ENCODE measurements at regions not wholly inside any gene's neighbourhood (a gene's known extent, or its start where the extent isn't known, plus 50 kb on each side); places are given as distances from the start of the nearest gene placed in this dataset.
"Not testable (repeated sequence)": the region's sequence is repeated elsewhere in the genome, so short reads cannot be mapped to it uniquely, and the experiment has no call there.

DNA sequence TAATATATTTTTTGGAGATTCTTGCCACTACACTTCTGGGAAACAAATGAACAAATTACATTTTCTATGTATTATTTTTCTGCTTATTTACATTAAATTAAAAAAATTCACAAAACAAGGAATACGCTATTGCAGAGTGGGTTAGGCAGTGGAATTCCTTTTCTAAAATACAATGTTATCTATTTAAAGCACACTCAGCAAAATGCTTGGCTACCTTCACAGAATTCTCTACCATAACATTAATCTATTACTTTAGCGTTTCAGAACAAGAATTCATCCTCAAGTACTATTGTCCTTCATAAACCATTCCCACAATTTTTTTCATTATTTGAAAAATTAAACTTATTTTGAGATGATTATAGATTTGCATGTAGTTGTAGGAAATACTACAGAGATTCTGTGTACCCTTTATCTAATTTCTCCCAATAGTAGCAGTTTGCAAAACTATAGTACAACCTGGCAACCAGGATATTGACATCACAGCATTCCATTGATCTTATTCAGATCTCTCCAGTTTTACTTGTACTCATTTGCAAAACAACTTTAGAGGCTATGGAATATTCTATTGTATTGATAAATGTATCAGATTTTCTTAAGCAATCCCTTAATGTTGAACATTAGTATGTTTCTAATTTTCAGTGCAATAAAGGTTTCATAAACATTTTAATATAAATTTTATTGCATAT, 120.9 kb downstream of the DLEU7 start:
- DNase-seq (ENCODE audit: low read depth in 2 of 3, low spot score in 2 of 3), result no peak

DNA sequence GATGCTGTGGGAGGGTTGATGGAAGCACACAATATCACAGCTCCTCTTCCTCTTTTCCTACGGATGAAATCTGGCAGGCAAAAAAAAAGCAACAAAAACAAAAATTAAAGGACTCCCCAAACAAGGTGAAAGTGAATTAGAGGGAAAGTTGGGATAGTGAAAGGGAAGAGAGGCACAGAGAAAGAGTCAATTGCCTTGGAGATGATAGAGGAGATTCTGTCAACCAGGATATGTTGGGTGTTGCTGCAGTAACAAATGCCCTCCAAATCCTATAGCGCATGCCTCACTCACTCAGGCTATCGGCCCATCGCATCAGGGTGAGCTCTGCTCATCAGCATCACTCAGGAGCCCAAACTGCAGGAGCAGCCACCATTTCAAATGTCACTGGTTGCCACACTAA, 119.1 kb downstream of the DLEU7 start:
- no peak for DNase-seq (ENCODE audit: low read depth in 2 of 3, low spot score in 2 of 3)

DNA sequence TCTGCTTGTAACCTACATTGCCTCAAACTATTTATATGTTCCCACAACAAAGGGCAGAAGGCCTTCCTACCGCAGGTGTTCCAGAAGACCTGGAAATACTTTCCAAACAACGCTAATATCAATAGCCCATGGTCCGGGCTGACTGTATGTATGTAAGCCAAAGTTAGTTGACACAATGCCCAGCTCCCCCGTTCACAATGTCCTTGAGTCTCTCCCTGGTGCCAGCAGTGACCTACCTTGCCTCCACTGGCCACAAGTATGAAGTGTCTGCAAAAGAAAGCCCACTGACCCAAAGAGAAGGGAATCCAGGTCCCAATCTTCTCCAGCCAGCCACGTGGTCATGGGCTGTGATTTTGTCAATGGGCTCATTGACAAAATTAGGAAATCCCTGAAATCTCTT, 118.6 kb downstream of the DLEU7 start:
- no peak for DNase-seq (ENCODE audit: low read depth in 2 of 3, low spot score in 2 of 3)

DNA sequence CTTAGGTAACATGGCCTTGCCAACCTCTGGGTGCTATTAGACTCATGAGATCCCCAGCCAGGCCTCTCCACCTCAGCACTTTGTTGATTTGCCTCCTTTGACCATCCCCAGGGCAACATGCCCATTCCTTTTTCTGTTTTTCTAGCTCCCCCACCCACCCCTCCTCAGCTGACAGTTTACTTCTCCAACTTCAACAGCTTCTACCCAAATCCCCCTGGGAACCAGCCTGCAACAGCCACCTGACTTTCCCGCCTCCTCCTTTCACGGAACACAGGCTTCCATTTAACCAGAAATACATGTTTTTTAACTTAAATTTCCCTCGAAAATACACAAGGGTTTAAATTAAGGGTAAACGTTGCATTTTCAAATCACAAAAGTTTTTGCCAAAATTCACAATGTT, 117.3 kb downstream of the DLEU7 start:
- DNase-seq (ENCODE audit: low read depth in 2 of 3, low spot score in 2 of 3), result no peak

DNA sequence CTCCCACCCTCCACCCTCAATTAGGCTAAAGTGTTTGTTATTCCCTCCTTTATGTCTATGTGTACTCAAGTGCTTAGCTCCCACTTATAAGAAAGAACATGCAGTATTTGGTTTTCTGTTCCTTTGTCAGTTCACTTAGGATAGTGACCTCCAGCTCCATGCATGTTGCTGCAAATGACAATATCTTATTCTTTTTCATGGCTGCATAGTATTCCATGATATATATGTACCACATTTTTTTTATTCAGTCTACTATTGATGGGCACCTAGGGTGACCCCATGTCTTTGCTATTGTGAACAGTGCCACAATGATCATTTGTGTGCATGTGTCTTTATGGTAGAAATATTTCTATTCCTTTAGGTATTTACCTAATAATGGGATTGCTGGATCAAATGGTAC, 114.3 kb downstream of the DLEU7 start:
- no peak for DNase-seq (ENCODE audit: low read depth in 2 of 3, low spot score in 2 of 3)

DNA sequence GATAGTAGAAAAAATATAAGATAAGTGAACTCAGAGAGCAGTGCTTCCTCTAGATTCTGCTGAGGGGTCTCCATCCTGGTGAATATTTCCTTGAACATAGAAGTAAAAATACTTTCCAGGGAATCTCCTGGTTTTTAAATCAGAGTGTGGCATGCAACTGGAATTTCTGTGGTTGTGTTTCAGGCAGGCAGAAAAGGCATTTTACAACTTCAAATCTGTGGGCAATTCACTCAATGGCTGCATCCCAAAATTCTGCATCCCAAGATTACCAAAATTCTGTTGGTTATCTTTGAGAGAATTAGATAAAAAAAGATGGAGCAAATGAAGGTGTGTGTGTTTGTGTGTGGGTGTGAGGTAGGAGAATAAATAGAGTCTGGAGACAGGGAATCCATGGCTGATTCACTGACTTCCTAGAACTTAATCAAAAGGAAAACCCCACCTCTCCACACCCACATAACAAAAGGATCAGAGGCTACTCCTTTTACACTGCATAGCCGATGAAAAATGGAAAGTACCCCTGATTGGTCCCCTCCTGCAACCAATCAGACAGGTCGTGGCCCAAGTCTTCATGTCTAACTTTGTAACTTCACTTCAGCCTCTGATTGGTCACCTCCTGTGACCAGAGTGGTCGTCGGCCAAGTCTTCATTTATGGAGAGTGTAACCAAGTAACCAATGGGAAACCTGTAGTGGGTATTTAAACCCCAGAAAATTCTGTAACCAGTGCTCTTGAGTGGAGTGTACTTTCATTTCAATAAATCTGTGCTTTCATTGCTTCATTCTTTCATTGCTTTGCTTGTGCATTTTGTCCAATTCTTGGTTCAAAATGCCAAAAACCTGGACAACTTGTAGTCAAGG, 112.8 kb downstream of the DLEU7 start:
- DNase-seq (ENCODE audit: low read depth in 2 of 3, low spot score in 2 of 3), result no peak

DNA sequence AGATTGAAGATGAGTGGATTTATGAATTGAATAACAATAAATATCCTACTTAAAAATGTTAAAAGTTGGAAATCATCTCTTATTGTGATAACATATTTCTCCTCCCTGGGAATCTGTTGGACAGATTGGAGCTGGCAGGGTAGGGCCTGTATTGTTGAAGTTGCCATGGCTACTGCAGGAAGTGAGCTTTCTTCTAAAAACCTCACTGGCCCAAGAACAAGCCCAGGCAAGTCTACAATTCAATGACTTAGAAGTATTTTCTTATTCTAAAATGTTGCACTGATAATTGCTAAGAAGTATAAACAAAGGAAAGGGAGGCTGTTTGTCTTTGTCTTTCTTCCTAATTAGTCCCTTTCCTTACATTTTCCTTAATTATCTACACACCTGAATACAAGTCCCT, 112.1 kb downstream of the DLEU7 start:
- no peak for DNase-seq (ENCODE audit: low read depth in 2 of 3, low spot score in 2 of 3)

DNA sequence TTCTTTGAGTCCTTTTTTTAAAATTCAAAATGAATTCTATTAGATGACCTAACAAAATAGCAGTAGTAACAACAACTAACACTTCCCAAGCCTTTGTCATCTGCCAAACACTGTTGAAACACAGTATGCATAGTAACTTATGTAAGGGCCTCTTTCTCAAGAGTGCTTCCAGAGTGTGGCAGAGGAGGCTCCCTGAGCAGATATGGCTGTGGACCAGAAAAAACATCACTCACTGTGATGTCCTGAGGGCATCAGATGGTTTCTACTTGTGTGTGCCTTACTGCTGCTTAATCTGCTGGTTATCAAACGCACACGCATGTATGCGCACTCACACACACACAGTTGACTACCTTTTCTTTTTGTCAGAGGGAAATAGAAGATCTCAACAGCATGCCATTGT, 110.8 kb downstream of the DLEU7 start:
- no peak for DNase-seq (ENCODE audit: low read depth in 2 of 3, low spot score in 2 of 3)

DNA sequence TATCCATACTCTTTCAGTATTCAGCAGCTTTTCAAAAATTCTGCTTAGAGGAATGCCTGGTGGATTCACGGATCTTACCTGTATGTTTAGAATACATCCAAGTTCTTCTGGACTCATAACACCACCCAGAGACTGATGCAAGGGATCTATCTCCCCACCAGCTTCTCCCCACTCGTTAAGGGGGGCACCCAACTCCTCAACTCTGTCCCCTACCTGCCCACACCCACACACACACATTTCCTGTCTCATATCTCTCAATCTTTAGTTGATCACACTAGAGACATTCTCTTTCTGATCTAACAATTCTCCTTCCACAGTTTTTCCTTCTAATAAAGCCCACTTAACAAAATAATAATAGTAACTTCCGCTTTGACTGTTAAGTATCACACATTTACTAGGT, 110.1 kb downstream of the DLEU7 start:
- no peak for DNase-seq (ENCODE audit: low read depth in 2 of 3, low spot score in 2 of 3)

DNA sequence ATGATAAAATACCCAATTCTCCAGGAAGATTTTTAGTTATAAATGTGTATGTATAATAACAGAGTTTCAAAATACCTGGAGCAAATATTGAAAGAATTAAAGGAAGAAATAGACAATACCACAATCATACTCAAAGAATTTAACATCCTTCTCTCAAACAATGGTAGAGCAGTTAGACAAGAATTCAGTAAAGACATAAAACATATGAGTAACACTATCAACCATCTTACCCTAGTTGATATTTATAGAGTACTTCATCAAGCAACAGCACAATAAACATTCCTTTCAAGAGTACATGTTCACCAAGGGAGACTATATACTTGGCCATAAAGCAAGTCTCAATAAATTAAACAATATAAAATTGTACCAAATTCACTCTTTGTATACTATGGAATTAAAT, 108.4 kb downstream of the DLEU7 start:
- no peak for DNase-seq (ENCODE audit: low read depth in 2 of 3, low spot score in 2 of 3)

DNA sequence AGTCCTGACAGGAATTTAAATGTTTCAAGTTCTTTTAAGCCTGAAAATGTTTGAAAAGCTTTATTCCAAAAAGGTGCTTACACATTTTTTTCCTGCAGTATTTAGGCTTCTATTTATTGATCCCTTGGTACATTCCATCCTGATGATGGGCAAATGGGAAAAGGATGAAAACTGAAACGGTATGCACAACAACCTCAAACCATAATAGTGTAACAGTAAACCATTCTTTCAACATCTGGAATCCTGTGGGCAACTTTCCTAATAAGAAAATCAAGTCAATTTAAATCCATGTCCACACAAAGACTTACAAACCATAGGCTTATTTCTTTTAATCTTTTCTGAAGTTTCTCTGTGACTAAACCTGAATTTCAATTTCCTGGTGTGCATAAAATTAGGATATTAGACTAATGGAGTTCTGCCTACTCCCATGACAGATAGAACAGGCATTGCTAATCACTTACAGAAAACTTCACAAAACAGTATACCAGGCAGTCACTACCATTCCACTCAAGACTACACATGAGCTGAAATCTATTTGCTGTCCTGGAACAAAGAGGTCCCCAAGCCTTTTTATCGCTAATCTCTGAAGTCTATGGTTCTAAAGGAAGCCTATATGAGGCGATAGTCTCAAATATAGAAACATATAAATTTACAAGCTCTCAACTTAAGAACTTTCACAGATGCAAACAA, 103.3 kb downstream of the DLEU7 start:
- no peak for DNase-seq (ENCODE audit: low read depth in 2 of 3, low spot score in 2 of 3)

DNA sequence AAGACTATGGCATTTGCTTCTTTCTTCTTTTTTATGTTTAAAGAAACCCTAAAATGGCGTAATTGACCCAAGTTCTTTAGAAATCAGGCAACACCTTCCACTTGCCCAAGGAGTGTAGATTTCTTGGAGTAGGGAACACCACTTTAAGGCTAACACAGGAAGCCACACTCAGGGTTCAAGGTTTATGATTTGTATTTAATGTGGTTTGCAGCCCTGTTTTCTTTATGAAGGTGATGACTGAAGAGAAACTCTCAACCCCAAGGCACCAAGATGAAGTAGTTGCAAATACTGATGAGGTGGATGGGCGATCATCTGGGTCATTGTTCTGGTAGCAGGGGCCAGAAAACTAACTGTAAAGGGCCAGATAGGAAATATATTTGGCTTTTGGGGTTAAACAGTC, 101.1 kb downstream of the DLEU7 start:
- no peak for DNase-seq (ENCODE audit: low read depth in 2 of 3, low spot score in 2 of 3)

DNA sequence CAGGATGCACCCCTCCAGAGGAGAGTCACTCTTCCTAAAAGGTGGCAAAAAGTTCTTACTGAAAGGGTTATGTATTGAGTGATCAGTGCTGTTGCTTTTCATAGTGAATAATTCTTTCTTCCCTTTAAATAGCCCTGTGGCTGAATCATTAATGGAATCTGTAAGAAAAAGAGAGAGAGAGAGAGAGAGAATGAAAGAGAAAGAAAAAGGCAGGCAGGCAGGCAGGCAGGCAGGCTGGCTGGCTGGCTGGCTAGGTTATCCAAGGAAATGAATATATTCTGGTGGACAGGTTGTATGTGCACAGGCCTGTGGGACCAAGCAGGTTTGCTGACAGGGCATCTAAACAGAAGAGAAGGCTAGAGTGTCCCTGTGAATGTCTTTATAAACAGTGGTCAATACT, 100.5 kb downstream of the DLEU7 start:
- no peak for DNase-seq (ENCODE audit: low read depth in 2 of 3, low spot score in 2 of 3)

DNA sequence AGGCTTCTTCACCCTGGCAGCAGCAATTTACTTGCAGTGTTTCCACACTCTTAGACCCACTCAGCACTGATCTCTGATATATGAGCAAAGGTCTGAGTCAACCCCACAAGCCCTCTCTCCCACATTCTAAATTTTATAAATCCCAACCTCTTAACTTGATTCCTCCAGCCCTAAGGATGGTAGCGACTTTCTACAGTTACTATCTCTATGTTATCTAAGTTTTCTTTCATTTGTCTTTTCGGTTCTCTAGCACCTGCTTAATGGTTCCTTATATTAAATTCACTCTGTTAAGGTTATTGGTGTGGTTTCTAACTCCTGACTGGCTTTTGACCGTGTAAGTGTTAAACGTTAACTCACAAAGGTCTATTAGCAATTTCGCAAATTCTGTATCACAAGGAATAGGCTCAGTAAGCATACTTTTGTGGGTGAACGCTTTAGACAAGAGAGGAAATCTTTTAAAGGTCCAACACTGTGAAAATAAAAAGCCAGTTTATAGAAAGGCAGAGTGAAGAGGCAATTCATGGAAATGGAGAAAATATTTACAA, 99.3 kb downstream of the DLEU7 start:
- no peak for DNase-seq (ENCODE audit: low read depth in 2 of 3, low spot score in 2 of 3)

DNA sequence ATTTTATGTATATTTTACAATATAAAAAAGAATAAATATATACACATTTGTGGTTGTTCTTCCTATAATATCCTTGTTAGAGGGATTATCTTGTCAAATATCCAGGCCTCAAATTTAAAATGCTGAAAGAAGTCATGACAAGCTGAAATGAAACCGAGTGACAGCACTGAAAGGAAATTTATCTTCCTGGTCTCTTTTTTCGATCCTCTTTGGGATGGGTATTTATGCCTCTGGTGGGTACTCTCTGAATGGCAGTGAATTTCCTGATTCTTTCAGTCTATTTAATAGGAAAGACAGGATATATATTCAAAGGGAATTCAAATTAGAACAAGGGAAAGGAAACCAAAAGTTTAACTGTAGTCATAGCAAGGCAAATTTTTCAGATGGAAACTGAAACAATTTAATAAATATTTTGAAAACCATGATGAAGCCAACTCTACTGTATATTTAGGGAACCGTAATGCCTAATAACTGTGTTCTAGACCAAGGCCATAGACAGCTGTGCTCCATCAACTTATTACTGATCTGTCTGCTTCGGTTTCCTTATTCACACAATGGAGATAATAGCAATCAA, 97.9 kb downstream of the DLEU7 start:
- no peak for DNase-seq (ENCODE audit: low read depth in 2 of 3, low spot score in 2 of 3)

DNA sequence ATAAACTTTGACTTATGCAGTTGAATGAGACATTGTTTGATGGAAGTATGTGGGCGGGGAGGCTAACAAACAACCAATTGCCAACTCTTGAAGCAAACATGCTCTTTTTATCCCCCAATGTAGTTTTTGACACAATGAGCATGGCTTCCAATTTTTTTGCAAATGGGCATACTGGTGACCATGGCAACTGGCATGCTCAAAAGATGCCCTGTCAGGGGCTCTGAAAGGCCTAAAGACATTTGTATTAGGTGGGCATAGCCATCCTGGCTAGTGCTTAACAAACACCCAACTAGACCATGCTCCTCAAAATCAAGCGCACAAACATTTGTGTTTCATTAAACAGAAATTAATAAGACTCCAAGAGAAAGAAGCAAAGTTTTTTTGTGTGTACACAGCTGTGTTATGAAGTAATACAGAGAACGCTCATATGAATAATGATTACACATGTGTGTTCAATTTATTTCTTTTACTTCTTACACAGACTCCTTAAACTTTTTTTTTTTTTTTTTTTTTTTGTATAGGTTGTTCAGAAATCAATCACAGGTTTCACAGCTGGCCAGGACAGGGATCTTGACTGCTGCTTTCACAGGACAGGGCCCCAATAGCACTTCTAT, 95.6 kb downstream of the DLEU7 start:
- DNase-seq (ENCODE audit: low read depth in 2 of 3, low spot score in 2 of 3), result no peak

DNA sequence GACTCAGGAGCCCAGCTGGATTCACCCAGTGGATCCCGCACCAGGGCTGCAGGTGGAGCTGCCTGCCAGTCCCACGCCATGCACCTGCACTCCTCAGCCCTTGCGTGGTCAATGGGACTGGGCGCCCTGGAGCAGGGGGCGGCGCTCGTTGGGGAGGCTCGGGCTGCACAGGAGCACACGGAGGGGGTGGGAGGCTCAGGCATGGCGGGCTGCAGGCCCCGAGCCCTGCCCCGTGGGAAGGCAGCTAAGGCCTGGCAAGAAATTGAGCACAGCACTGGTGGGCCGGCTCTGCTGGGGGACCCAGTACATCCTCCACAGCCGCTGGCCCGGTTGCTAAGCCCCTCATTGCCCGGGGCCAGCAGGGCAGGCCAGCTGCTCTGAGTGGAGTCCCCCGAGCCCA, 90.3 kb downstream of the DLEU7 start:
- not testable (repeated sequence) for DNase-seq (ENCODE audit: low read depth in 2 of 3, low spot score in 2 of 3)

DNA sequence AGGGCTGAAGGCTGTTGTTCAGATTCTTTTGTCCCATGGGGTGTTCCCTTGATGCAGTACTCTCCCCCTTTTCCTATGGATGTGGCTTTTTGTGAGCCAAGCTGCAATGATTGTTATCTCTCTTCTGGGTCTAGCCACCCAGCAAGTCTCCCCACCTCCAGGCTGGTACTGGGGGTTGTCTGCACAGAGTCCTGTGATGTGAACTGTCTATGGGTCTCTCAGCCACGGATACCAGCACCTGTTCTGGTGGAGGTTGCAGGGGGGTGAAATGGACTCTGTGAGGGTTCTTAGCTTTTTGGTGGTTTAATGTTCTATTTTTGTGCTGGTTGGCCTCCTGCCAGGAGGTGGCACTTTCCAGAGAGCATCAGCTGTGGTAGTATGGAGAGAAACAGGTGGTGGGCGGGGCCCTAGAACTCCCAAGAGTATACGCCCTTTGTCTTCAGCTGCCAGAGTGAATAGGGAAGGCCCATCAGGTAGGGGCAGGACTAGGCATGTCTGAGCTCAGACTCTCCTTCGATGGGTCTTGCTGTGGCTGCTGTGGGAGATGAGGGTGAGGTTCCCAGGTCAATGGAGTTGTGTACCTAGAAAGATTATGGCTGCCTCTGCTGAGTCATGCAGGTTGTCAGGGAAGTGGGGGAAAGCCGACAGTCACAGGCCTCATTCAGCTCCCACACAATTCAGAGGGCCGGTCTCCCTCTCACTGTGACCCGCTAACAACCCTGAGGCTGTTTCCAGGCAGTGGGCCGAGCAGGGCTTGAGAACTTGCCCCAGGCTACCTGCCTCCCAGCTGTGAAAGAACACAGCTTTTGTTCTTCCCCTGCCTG, 87.4 kb downstream of the DLEU7 start:
- DNase-seq (ENCODE audit: low read depth in 2 of 3, low spot score in 2 of 3), result not testable (repeated sequence)

DNA sequence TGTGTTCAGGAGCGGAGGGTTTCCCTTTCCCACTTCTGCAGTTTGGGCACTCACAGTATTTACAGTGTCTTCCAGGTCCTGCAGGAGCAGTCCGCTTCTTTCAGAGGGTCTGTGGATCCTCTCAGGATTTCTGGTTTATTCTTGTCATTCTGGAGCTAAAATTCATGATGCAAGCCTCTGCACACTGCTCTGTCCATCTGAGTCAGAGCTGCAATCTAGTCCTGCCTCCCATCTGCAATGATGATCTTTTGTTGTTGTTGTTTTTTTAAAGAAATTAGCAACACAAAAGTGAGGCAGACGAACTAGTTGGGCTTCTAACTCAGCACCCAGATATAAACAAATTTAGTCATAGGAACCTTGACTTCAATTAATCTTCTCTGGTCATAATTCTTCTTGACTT, 86.5 kb downstream of the DLEU7 start:
- no peak for DNase-seq (ENCODE audit: low read depth in 2 of 3, low spot score in 2 of 3)

DNA sequence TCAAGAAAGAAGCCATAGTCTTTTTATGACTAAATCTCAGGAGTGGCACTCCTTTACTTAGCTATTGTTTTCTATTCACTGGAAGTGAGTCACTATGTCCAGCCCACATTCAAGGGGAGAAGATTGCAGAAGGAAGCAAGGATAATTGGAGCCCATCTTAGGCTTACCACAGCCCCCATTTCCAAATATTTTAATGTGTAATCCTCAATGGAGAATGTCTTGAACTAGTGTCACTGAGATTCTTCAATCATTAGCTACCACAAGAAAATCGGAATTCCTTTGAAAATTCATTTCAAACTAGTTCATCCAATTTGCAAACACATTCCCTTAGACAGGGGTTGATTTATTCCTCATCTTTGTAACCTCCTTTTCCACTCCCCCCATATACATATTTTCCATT, 84.7 kb downstream of the DLEU7 start:
- no peak for DNase-seq (ENCODE audit: low read depth in 2 of 3, low spot score in 2 of 3)

Measured in activated CD8-positive, alpha-beta memory T cell treated with anti-CD3 and anti-CD28 coated beads for 48 hours (primary cell).